ENCODE measurements at regions not wholly inside any gene's neighbourhood (a gene's known extent, or its start where the extent isn't known, plus 50 kb on each side); places are given as distances from the start of the nearest gene placed in this dataset.
"Not testable (repeated sequence)": the region's sequence is repeated elsewhere in the genome, so short reads cannot be mapped to it uniquely, and the experiment has no call there.

DNA sequence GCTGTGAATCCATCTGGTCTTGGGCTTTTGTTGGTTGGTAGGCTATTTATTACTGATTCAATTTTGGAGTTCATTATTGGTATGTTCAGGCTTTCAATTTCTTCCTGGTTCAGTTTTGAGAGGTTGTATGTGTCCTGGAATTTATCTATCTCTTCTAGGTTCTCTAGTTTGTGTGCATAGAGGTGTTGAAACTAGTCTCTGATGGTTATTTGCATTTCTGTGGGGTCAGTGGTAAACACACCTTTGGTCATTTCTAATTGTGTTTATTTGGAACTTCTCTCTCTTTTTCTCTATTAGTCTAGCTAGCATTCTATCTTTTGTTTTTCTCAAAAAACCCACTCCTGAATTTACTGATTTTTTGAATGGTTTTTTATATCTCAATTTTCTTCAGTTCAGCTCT is 70.1 kb upstream of the IRAK1BP1 start:
- no peaks in the 10 kb centered on the region for H3K27me3 ChIP-seq (ENCODE audit: insufficient read depth, low read length, poor library complexity, severe bottlenecking)
- POLR2A ChIA-PET: no interaction called here
- Mint-ChIP-seq H3K4me1 (no peaks in the 10 kb centered on the region), H3K27ac (no peak overlapping the region), H3K36me3 (no peaks in the 10 kb centered on the region), H3K4me3 (no peak overlapping the region), H3K9me3 (peaks cover 16 to 28% (median 25%) of the 10 kb centered on the region in 5 donors), H3K27me3 (no peaks in the 10 kb centered on the region)
- H3K27ac ChIP-seq (ENCODE audit: low read depth, low read length): no peak overlapping the region
- no peak for DNase-seq
- CTCF ChIA-PET: no interaction called here
- H3K4me3 ChIP-seq (ENCODE audit: low read length): no peak overlapping the region
- no peaks in the 10 kb centered on the region for H3K4me1 ChIP-seq (ENCODE audit: insufficient read depth, low read length)
- no peaks in the 10 kb centered on the region for H3K36me3 ChIP-seq (ENCODE audit: insufficient read depth, low read length)
- H3K9me3 ChIP-seq (ENCODE audit: low read length): no peaks in the 10 kb centered on the region

DNA sequence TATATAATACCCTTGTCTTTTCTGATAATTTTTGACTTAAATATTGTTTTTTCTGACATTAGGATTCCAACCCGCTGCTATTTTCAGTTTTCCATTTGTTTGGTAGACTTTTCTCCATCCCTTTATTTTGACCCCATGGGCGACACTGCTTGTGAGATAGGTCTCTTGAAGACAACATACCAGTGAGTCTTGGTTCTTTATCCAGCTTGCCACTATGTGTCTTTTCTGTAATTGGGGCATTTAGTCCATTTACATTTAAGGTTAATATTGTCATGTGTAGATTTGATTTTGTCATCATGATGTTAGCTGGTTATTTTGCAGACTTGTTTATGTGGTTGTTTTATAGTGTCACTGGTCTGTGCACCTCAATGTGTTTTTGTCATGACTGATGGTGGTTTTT is 67.7 kb upstream of the IRAK1BP1 start:
- Mint-ChIP-seq H3K27ac (no peak overlapping the region), H3K4me3 (no peak overlapping the region), H3K36me3 (no peaks in the 10 kb centered on the region), H3K9me3 (peaks cover 18 to 35% (median 32%) of the 10 kb centered on the region in 5 donors), H3K27me3 (peaks cover 1 to 3% of the 10 kb centered on the region in 2 donors), H3K4me1 (no peaks in the 10 kb centered on the region)
- Histone ChIP-seq H3K36me3 (ENCODE audit: insufficient read depth, low read length) (no peaks in the 10 kb centered on the region), H3K4me1 (ENCODE audit: insufficient read depth, low read length) (no peaks in the 10 kb centered on the region), H3K27ac (ENCODE audit: low read depth, low read length) (no peak overlapping the region), H3K27me3 (ENCODE audit: insufficient read depth, low read length, poor library complexity, severe bottlenecking) (no peaks in the 10 kb centered on the region), H3K4me3 (ENCODE audit: low read length) (no peak overlapping the region), H3K9me3 (ENCODE audit: low read length) (no peaks in the 10 kb centered on the region)
- ChIA-PET CTCF (no interaction called here), POLR2A (no interaction called here)
- no peak for DNase-seq

- H3K36me3 ChIP-seq (ENCODE audit: insufficient read depth, low read length); H3K9me3 ChIP-seq (ENCODE audit: low read length); H3K27ac Mint-ChIP-seq; CTCF ChIA-PET; H3K4me1 ChIP-seq (ENCODE audit: insufficient read depth, low read length); DNase-seq; POLR2A ChIA-PET; H3K4me1 Mint-ChIP-seq; H3K36me3 Mint-ChIP-seq; H3K4me3 ChIP-seq (ENCODE audit: low read length); H3K27ac ChIP-seq (ENCODE audit: low read depth, low read length); H3K4me3 Mint-ChIP-seq; H3K27me3 ChIP-seq (ENCODE audit: insufficient read depth, low read length, poor library complexity, severe bottlenecking): not testable (repeated sequence)
- Mint-ChIP-seq H3K9me3 (peaks cover 9 to 16% (median 10%) of the 10 kb centered on the region in 5 donors), H3K27me3 (peaks cover 19 to 23% of the 10 kb centered on the region in 2 donors)
Observed at GRCh38 chr6:78806792-78807191, 60.6 kb upstream of the IRAK1BP1 start.

GRCh38 chr6:78807655-78808355 is 59.5 kb upstream of the IRAK1BP1 start:
- H3K4me3 Mint-ChIP-seq; H3K36me3 ChIP-seq (ENCODE audit: insufficient read depth, low read length); DNase-seq; H3K9me3 ChIP-seq (ENCODE audit: low read length); H3K36me3 Mint-ChIP-seq; H3K27me3 ChIP-seq (ENCODE audit: insufficient read depth, low read length, poor library complexity, severe bottlenecking); H3K27ac Mint-ChIP-seq; H3K4me1 ChIP-seq (ENCODE audit: insufficient read depth, low read length); H3K4me3 ChIP-seq (ENCODE audit: low read length); H3K4me1 Mint-ChIP-seq; POLR2A ChIA-PET; CTCF ChIA-PET; H3K27ac ChIP-seq (ENCODE audit: low read depth, low read length): not testable (repeated sequence)
- Mint-ChIP-seq H3K9me3 (peaks cover 6 to 15% (median 10%) of the 10 kb centered on the region in 5 donors), H3K27me3 (peaks cover 25 to 28% of the 10 kb centered on the region in 2 donors)

DNA sequence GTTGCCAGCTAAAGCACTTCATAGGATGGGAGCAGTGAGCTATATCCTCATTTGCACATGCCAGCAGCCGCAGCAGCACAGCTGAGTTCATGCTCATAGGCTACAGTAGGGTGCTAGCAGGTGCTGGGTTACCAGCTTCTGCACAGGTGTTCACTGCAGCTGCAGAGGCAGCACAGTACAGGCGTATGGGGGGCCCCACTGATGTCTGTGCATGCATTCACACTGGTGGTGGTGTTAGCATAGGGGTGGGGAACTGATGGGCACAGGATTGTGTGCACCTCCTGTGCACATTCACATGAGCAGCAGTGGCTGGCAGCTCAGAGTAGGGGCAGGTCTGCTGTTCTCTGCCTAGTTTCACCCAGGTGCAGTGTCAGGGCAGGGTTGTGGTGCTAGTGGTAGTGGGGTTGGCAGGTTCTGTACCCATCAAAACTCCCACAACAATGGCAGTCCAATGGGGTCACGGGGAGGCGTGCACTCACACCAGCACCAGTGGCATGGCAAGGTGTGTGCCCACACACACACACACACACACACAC is 58.9 kb upstream of the IRAK1BP1 start:
- Mint-ChIP-seq H3K4me3 (no peak overlapping the region), H3K9me3 (peaks cover 3 to 11% (median 8%) of the 10 kb centered on the region in 5 donors), H3K4me1 (no peaks in the 10 kb centered on the region), H3K36me3 (no peaks in the 10 kb centered on the region), H3K27me3 (peaks cover 25 to 30% of the 10 kb centered on the region in 2 donors), H3K27ac (no peak overlapping the region)
- Histone ChIP-seq H3K27ac (ENCODE audit: low read depth, low read length) (no peak overlapping the region), H3K27me3 (ENCODE audit: insufficient read depth, low read length, poor library complexity, severe bottlenecking) (no peaks in the 10 kb centered on the region), H3K4me3 (ENCODE audit: low read length) (no peak overlapping the region), H3K4me1 (ENCODE audit: insufficient read depth, low read length) (no peaks in the 10 kb centered on the region), H3K36me3 (ENCODE audit: insufficient read depth, low read length) (no peaks in the 10 kb centered on the region), H3K9me3 (ENCODE audit: low read length) (no peaks in the 10 kb centered on the region)
- DNase-seq: no peak
- CTCF ChIA-PET: no interaction called here
- POLR2A ChIA-PET: no interaction called here

DNA sequence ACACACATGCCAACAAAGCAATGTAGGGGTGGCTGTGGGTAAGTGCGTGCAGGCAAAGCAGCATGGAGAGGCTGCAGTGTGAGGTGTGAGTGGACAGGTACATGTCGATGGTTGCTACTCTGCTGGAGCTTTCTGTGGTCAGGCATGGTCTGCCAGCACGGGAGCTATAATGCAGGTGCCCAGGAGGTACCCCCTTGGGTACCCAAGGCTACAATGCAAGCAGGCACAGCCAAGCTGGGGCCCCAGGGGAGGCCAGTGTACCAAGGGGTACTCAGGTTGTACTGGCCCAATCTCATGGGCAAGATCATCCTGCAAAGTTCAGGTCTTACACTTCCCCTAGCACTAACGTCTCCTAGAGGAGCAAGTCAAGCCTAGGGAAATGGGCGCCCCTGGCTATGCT is 58.4 kb upstream of the IRAK1BP1 start:
- Mint-ChIP-seq H3K4me1 (no peaks in the 10 kb centered on the region), H3K36me3 (no peaks in the 10 kb centered on the region), H3K27ac (no peak overlapping the region), H3K4me3 (no peak overlapping the region), H3K27me3 (peaks cover 25 to 30% of the 10 kb centered on the region in 2 donors), H3K9me3 (peaks cover 3 to 11% (median 8%) of the 10 kb centered on the region in 5 donors)
- Histone ChIP-seq H3K36me3 (ENCODE audit: insufficient read depth, low read length) (no peaks in the 10 kb centered on the region), H3K4me3 (ENCODE audit: low read length) (no peak overlapping the region), H3K4me1 (ENCODE audit: insufficient read depth, low read length) (no peaks in the 10 kb centered on the region), H3K9me3 (ENCODE audit: low read length) (no peaks in the 10 kb centered on the region), H3K27me3 (ENCODE audit: insufficient read depth, low read length, poor library complexity, severe bottlenecking) (no peaks in the 10 kb centered on the region), H3K27ac (ENCODE audit: low read depth, low read length) (no peak overlapping the region)
- POLR2A ChIA-PET: no interaction called here
- CTCF ChIA-PET: no interaction called here
- DNase-seq: no peak

DNA sequence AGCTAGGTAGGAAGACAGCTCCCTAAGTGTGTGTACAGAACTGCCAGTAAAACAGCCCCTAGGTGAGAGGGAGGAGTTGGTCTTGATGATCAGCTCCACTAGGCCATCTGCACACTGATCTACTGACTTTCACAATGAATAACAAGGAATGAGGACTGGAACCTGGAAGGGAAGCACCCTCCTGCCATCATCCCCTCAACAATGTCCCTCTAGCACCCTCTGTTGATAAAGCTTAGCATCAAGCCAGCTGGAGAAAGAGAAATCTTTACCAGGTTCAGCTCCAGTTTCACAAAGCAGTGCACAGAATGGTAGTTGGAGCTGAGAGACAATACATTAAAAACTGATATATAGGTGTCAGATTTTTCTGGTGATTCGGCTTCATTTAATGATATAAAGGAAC is 57.2 kb upstream of the IRAK1BP1 start:
- Mint-ChIP-seq H3K9me3 (peaks cover 0 to 13% (median 8%) of the 10 kb centered on the region in 5 donors), H3K27ac (no peak overlapping the region), H3K36me3 (no peaks in the 10 kb centered on the region), H3K4me3 (no peak overlapping the region), H3K27me3 (peaks cover 23 to 29% of the 10 kb centered on the region in 2 donors), H3K4me1 (no peaks in the 10 kb centered on the region)
- no peaks in the 10 kb centered on the region for H3K27me3 ChIP-seq (ENCODE audit: insufficient read depth, low read length, poor library complexity, severe bottlenecking)
- H3K4me3 ChIP-seq (ENCODE audit: low read length): no peak overlapping the region
- H3K36me3 ChIP-seq (ENCODE audit: insufficient read depth, low read length): no peaks in the 10 kb centered on the region
- H3K27ac ChIP-seq (ENCODE audit: low read depth, low read length): no peak overlapping the region
- no peaks in the 10 kb centered on the region for H3K4me1 ChIP-seq (ENCODE audit: insufficient read depth, low read length)
- ChIA-PET CTCF (no interaction called here), POLR2A (no interaction called here)
- no peaks in the 10 kb centered on the region for H3K9me3 ChIP-seq (ENCODE audit: low read length)
- DNase-seq: no peak

- no peak for DNase-seq
- Mint-ChIP-seq H3K27me3 (peaks cover 22 to 29% of the 10 kb centered on the region in 2 donors), H3K4me1 (no peaks in the 10 kb centered on the region), H3K36me3 (no peaks in the 10 kb centered on the region), H3K27ac (no peak overlapping the region), H3K9me3 (peaks cover 0 to 13% (median 11%) of the 10 kb centered on the region in 5 donors), H3K4me3 (no peak overlapping the region)
- no peaks in the 10 kb centered on the region for H3K27me3 ChIP-seq (ENCODE audit: insufficient read depth, low read length, poor library complexity, severe bottlenecking)
- H3K36me3 ChIP-seq (ENCODE audit: insufficient read depth, low read length): no peaks in the 10 kb centered on the region
- POLR2A ChIA-PET: no interaction called here
- CTCF ChIA-PET: no interaction called here
- no peaks in the 10 kb centered on the region for H3K4me1 ChIP-seq (ENCODE audit: insufficient read depth, low read length)
- no peak overlapping the region for H3K4me3 ChIP-seq (ENCODE audit: low read length)
- H3K27ac ChIP-seq (ENCODE audit: low read depth, low read length): no peak overlapping the region
- no peaks in the 10 kb centered on the region for H3K9me3 ChIP-seq (ENCODE audit: low read length)
Observed at GRCh38 chr6:78810698-78811097, 56.7 kb upstream of the IRAK1BP1 start.
